Glomerular endothelial cell (primary cell): ENCODE measurements at regions not wholly inside any gene's neighbourhood (a gene's known extent, or its start where the extent isn't known, plus 50 kb on each side); places are given as distances from the start of the nearest gene placed in this dataset.
"Not testable (repeated sequence)": the region's sequence is repeated elsewhere in the genome, so short reads cannot be mapped to it uniquely, and the experiment has no call there.

Source experiments
- DNase-seq: peaks from one replicate; pipeline ENCODE4 v3.0.0-alpha.2; 2011; ENCODE audit warnings: low read depth, low spot score; ENCODE audit errors: extremely low read depth

- DNase-seq: peak; percentile 67
Observed at GRCh38 chr6:149233056-149233715, 84.3 kb upstream of the TAB2 start.

- DNase-seq: no peak
Observed at GRCh38 chr6:149234051-149234962, 83.2 kb upstream of the TAB2 start.

GRCh38 chr6:149235130-149235561 is 82.4 kb upstream of the TAB2 start:
- peak; percentile 88 for DNase-seq

- peak; percentile 64 for DNase-seq
Observed at GRCh38 chr6:149236589-149236988, 80.9 kb upstream of the TAB2 start.

- DNase-seq: no peak
Observed at GRCh38 chr6:149237464-149237863, 80.0 kb upstream of the TAB2 start.

- no peak for DNase-seq
Observed at GRCh38 chr6:149239573-149240209, 77.8 kb upstream of the TAB2 start.

- DNase-seq: no peak
Observed at GRCh38 chr6:149242883-149243282, 74.6 kb upstream of the TAB2 start.

GRCh38 chr6:149244105-149244504 is 73.4 kb upstream of the TAB2 start:
- no peak for DNase-seq

- no peak for DNase-seq
Observed at GRCh38 chr6:149246691-149247384, 70.7 kb upstream of the TAB2 start.

- no peak for DNase-seq
Observed at GRCh38 chr6:149247385-149247763, 70.1 kb upstream of the TAB2 start.

GRCh38 chr6:149248263-149248662 is 69.2 kb upstream of the TAB2 start:
- not testable (repeated sequence) for DNase-seq

- no peak for DNase-seq
Observed at GRCh38 chr6:149248693-149249369, 68.7 kb upstream of the TAB2 start.

- no peak for DNase-seq
Observed at GRCh38 chr6:149249370-149250357, 67.8 kb upstream of the TAB2 start.

GRCh38 chr6:149250951-149251350 is 66.6 kb upstream of the TAB2 start:
- DNase-seq: no peak

- no peak for DNase-seq
Observed at GRCh38 chr6:149252622-149253021, 64.9 kb upstream of the TAB2 start.

GRCh38 chr6:149254253-149254652 is 63.3 kb upstream of the TAB2 start:
- DNase-seq: no peak

- no peak for DNase-seq
Observed at GRCh38 chr6:149259753-149260152, 57.8 kb upstream of the TAB2 start.

GRCh38 chr6:149260214-149260874 is 57.2 kb upstream of the TAB2 start:
- no peak for DNase-seq
